ENCODE measurements at regions not wholly inside any gene's neighbourhood (a gene's known extent, or its start where the extent isn't known, plus 50 kb on each side); places are given as distances from the start of the nearest gene placed in this dataset.
"Not testable (repeated sequence)": the region's sequence is repeated elsewhere in the genome, so short reads cannot be mapped to it uniquely, and the experiment has no call there.

- no peak for DNase-seq (ENCODE audit: low read depth)
Observed at GRCh38 chr9:74092491-74092834, 404.7 kb upstream of the RORB start.

GRCh38 chr9:74094037-74094436 lies 403.1 kb upstream of the RORB start:
- not testable (repeated sequence) for DNase-seq (ENCODE audit: low read depth)

- no peak for DNase-seq (ENCODE audit: low read depth)
Observed at GRCh38 chr9:74094766-74095165, 402.4 kb upstream of the RORB start.

- DNase-seq (ENCODE audit: low read depth) = no peak
Observed at GRCh38 chr9:74095925-74096324, 401.2 kb upstream of the RORB start.

- no peak for DNase-seq (ENCODE audit: low read depth)
Observed at GRCh38 chr9:74096420-74096819, 400.7 kb upstream of the RORB start.

- DNase-seq (ENCODE audit: low read depth) = no peak
Observed at GRCh38 chr9:74100042-74100441, 397.1 kb upstream of the RORB start.

- DNase-seq (ENCODE audit: low read depth) = not testable (repeated sequence)
Observed at GRCh38 chr9:74102148-74102547, 395.0 kb upstream of the RORB start.

- no peak for DNase-seq (ENCODE audit: low read depth)
Observed at GRCh38 chr9:74102702-74103101, 394.4 kb upstream of the RORB start.

- DNase-seq (ENCODE audit: low read depth) = no peak
Observed at GRCh38 chr9:74107692-74108091, 389.4 kb upstream of the RORB start.

- no peak for DNase-seq (ENCODE audit: low read depth)
Observed at GRCh38 chr9:74115976-74116375, 381.2 kb upstream of the RORB start.

GRCh38 chr9:74117151-74117550 lies 380.0 kb upstream of the RORB start:
- no peak for DNase-seq (ENCODE audit: low read depth)

DNA sequence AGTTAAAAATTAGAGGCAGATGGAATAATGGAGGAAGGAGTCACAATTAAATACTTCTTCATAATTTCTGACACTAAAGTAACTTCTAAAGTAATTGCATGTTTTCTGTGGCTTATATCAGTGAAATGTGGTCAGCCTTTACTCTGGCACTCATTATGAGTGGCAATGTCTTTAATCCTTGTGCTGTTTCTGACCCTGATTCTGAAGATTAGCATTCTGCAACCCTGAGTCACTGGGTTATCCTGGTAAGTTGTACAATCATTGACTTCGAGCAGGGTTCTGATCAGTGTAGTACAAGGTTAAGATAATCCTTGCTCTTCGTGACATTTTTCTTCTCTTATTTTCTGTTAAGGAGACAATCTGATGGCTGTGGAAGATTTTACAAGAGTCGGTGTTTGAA lies 379.4 kb upstream of the RORB start:
- no peak for DNase-seq (ENCODE audit: low read depth)

- no peak for DNase-seq (ENCODE audit: low read depth)
Observed at GRCh38 chr9:74120061-74120460, 377.1 kb upstream of the RORB start.

GRCh38 chr9:74120470-74120869 lies 376.7 kb upstream of the RORB start:
- no peak for DNase-seq (ENCODE audit: low read depth)

GRCh38 chr9:74122216-74122615 lies 374.9 kb upstream of the RORB start:
- DNase-seq (ENCODE audit: low read depth) = no peak

- no peak for DNase-seq (ENCODE audit: low read depth)
Observed at GRCh38 chr9:74122661-74123060, 374.5 kb upstream of the RORB start.

DNA sequence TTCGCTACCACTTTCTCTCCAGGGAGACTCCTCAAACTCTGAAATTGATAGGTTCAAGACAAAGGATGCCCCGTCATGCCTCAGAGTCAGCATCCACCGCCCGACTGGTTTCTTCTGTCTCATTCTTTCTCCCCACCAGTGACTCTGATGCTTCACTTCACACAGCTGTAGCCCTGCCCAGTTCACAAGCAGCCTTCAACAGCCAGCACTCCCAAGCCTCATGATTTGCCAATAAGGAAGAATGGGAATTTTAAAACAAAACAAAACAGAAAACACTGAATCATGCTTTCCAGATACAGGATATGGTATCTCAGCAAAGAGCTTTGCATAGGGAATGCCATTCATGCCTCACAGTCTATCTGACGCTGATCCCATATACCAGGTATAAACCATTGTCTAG lies 371.2 kb upstream of the RORB start:
- DNase-seq (ENCODE audit: low read depth) = no peak

DNA sequence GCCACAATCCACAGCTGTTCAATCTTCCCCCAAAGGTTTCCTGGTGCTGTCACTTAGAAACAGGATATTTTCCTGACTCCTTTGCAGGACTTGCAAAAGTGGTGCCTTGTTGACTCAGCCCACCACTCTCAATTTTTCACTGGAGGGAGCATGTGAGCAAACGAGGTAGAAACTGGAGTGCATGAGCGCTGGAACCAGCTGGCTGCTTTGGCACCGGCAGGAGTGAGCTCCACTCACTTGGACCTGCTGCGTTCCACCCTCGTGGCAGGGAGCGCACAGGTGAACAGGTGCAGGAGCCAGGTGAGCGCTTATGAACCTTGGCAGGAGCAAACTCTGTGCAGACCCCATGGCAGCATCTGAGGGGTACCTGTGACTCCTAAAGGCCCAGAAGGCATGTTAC lies 364.1 kb upstream of the RORB start:
- DNase-seq (ENCODE audit: low read depth) = no peak

DNA sequence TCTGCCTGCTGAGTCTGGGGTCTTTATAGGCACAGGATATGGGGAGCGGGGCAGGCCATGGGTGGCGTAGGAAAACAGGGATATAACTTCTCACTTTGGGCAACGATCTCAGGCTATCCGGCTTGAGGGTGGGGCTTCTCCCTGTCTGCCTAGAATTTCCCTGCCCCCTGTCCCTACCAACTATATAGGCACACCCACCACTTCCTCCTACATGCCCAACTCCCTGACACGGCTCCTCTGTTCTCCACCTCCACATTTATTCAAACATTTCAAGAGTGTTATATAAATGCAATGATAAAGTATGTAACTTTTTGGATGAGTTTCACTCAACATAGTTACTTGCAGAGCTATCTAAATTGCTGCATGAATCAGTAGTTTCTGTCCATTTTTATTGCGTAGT lies 363.2 kb upstream of the RORB start:
- no peak for DNase-seq (ENCODE audit: low read depth)

DNA sequence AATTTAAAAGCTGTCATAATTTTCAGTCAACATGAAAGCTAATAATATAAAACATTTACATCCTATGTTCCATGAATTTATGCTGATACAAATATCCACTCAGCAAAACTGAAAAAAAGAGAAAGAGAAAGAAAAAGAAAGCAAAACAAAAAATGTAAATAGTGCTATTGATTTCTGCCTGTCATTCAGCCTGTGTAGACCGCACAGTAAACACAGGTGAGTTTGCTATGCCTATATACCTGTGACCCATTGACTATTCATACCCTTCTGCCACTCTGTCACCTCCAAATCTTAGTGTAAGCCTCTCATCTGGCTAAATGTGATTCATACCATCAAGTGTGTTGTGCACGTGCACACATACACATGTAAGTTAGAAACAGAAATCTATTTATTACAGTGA lies 359.0 kb upstream of the RORB start:
- no peak for DNase-seq (ENCODE audit: low read depth)

- no peak for DNase-seq (ENCODE audit: low read depth)
Observed at GRCh38 chr9:74140141-74140540, 357.0 kb upstream of the RORB start.

- no peak for DNase-seq (ENCODE audit: low read depth)
Observed at GRCh38 chr9:74147906-74148305, 349.2 kb upstream of the RORB start.

DNA sequence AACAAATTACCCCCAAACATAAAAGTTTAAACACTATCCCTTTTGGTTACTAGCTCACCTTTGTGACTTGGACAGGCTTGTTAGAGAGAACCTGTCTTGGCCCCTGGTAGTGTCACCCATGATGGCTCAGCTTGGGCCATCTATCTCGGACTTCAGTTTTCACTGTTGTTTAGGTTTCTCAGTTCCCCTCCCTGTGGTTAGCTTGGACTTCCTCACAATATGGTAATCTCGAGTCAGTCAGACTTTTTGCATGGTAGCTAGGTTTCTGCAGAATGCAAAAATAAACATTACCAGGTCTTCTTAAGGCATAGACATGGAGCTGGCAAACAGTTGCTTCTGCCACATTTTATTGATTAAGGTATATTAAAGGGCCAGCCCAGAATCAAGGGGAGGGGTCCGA lies 324.3 kb upstream of the RORB start:
- no peak for DNase-seq (ENCODE audit: low read depth)

DNA sequence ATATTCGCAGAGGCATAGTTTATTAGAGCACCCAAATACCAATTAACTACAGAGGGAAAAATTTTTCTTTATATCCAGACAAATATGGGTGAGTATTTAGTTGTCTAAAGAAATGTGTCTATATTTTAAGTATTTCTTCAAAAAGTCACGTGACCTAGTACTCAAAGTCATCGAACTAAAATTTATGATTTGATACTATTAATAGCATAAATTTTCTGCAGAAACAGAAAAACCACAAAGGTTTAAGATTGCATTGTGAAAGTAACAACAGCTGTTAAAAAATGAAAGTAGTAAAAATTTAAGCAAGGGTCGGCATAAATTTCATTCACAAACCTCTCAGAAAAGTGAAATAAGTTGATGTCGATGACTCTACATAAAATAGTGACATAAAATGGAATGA lies 323.9 kb upstream of the RORB start:
- DNase-seq (ENCODE audit: low read depth) = no peak

DNA sequence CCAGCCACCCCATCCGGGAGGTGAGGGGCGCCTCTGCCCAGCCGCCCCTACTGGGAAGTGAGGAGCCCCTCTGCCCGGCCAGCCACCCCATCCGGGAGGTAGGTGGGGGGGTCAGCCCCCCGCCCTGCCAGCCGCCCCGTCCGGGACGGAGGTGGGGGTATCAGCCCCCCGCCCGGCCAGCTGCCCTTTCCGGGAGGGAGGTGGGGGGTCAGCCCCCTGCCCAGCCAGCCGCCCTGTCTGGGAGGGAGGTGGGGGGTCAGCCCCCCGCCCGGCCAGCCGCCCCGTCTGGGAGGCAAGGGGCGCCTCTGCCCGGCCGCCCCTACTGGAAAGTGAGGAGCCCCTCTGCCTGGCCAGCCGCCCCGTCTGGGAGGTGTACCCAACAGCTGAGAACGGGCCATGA lies 299.4 kb upstream of the RORB start:
- not testable (repeated sequence) for DNase-seq (ENCODE audit: low read depth)
